ENCODE measurements at regions not wholly inside any gene's neighbourhood (a gene's known extent, or its start where the extent isn't known, plus 50 kb on each side); places are given as distances from the start of the nearest gene placed in this dataset.
"Not testable (repeated sequence)": the region's sequence is repeated elsewhere in the genome, so short reads cannot be mapped to it uniquely, and the experiment has no call there.

DNA sequence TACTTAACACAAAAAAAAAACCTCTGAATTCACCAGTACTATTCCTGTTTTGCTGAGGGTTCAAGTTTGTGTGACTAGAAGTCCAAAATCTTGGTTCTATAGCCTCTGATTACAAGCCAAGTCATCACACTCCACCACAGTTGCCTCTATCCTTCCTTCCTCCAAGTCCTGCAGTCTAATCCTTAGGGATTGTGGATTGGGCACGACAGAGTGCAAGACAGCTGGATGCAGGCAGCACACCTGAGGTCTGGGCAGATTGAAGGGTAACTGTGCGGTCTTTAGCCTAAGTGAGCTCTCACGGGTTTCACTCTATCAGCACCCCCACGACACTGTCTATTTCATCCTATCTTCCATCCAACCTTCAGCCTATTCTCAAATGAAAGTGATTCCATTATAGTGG, 299.4 kb upstream of the ID2 start:
- TF ChIP-seq NR2F2 (IDR thresholded peaks at IDR 0.05) (no peak), SP1 (IDR thresholded peaks at IDR 0.05) (no peak), EGR1 (IDR thresholded peaks at IDR 0.05; ENCODE audit: low read depth in 2 of 2) (no peak), YY1 (IDR thresholded peaks at IDR 0.05) (no peak), GABPA (IDR thresholded peaks at IDR 0.05 in 1 of 2, conservative IDR thresholded peaks at IDR 0.05 in 1 of 2) (no peak), RAD21 (IDR thresholded peaks at IDR 0.05) (no peak), JUND (IDR thresholded peaks at IDR 0.05) (no peak), RXRA (IDR thresholded peaks at IDR 0.05) (no peak), TAF1 (conservative IDR thresholded peaks at IDR 0.05) (no peak), HNF4G (IDR thresholded peaks at IDR 0.05) (no peak), HNF4A (conservative IDR thresholded peaks at IDR 0.05) (no peak), FOXA2 (IDR thresholded peaks at IDR 0.05) (no peak)
- TF ChIP-seq, protein P1, sequence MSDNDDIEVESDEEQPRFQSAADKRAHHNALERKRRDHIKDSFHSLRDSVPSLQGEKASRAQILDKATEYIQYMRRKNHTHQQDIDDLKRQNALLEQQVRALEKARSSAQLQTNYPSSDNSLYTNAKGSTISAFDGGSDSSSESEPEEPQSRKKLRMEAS (IDR thresholded peaks at IDR 0.05) = no peak
- TF ChIP-seq, protein P2, sequence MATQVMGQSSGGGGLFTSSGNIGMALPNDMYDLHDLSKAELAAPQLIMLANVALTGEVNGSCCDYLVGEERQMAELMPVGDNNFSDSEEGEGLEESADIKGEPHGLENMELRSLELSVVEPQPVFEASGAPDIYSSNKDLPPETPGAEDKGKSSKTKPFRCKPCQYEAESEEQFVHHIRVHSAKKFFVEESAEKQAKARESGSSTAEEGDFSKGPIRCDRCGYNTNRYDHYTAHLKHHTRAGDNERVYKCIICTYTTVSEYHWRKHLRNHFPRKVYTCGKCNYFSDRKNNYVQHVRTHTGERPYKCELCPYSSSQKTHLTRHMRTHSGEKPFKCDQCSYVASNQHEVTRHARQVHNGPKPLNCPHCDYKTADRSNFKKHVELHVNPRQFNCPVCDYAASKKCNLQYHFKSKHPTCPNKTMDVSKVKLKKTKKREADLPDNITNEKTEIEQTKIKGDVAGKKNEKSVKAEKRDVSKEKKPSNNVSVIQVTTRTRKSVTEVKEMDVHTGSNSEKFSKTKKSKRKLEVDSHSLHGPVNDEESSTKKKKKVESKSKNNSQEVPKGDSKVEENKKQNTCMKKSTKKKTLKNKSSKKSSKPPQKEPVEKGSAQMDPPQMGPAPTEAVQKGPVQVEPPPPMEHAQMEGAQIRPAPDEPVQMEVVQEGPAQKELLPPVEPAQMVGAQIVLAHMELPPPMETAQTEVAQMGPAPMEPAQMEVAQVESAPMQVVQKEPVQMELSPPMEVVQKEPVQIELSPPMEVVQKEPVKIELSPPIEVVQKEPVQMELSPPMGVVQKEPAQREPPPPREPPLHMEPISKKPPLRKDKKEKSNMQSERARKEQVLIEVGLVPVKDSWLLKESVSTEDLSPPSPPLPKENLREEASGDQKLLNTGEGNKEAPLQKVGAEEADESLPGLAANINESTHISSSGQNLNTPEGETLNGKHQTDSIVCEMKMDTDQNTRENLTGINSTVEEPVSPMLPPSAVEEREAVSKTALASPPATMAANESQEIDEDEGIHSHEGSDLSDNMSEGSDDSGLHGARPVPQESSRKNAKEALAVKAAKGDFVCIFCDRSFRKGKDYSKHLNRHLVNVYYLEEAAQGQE (IDR thresholded peaks at IDR 0.05) = no peak
- TF ChIP-seq, protein P3, sequence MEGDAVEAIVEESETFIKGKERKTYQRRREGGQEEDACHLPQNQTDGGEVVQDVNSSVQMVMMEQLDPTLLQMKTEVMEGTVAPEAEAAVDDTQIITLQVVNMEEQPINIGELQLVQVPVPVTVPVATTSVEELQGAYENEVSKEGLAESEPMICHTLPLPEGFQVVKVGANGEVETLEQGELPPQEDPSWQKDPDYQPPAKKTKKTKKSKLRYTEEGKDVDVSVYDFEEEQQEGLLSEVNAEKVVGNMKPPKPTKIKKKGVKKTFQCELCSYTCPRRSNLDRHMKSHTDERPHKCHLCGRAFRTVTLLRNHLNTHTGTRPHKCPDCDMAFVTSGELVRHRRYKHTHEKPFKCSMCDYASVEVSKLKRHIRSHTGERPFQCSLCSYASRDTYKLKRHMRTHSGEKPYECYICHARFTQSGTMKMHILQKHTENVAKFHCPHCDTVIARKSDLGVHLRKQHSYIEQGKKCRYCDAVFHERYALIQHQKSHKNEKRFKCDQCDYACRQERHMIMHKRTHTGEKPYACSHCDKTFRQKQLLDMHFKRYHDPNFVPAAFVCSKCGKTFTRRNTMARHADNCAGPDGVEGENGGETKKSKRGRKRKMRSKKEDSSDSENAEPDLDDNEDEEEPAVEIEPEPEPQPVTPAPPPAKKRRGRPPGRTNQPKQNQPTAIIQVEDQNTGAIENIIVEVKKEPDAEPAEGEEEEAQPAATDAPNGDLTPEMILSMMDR (IDR thresholded peaks at IDR 0.05; ENCODE audit: low read depth, low read length, missing input control) = no peak
- TF ChIP-seq, protein P4, sequence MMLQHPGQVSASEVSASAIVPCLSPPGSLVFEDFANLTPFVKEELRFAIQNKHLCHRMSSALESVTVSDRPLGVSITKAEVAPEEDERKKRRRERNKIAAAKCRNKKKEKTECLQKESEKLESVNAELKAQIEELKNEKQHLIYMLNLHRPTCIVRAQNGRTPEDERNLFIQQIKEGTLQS (IDR thresholded peaks at IDR 0.05) = no peak
- no peaks in the 10 kb centered on the region for H3K36me3 ChIP-seq (ENCODE audit: control insufficient read depth in 4 of 4, insufficient read depth in 3 of 4, low read depth in 1 of 4, low read length in 3 of 4)
- no peak overlapping the region for H3K27ac ChIP-seq (ENCODE audit: low read depth in 1 of 2, low read length in 2 of 2)
- no peak for DNase-seq (ENCODE audit: low spot score)
- H3K4me3 ChIP-seq (ENCODE audit: low read depth in 1 of 3, low read length in 3 of 3) = no peak overlapping the region
- no peaks in the 10 kb centered on the region for H3K27me3 ChIP-seq (ENCODE audit: control insufficient read depth in 4 of 4, insufficient read depth in 4 of 4, low read length in 3 of 4)
- H3K9me3 ChIP-seq (ENCODE audit: control insufficient read depth in 4 of 4, low read length in 3 of 4) = no peaks in the 10 kb centered on the region
- WGBS = 95% methylated on average over 4 of the region's 4 CpGs
- H3K9ac ChIP-seq (ENCODE audit: low read depth in 1 of 2, low read length in 2 of 2) = no peak overlapping the region
- H3K4me1 ChIP-seq (ENCODE audit: control insufficient read depth in 4 of 4, insufficient read depth in 4 of 4, low read length in 3 of 4) = no peaks in the 10 kb centered on the region

DNA sequence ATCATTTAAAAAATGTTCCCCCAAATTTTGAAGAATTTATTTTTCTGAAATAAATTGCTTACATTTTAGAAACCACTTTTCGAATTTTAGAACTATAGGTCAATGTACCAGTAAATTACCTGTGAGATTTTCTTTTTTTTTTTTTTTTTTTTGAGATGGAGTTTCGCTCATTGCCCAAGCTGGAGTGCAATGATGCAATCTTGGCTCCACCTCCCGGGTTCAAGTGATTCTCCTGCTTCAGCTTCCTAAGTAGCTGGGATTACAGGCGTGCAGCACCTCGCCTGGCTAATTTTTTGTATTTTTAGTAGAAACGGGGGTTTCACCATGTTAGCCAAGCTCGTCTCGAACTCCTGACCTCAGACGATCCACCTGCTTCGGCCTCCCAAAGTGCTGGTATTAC, 295.1 kb upstream of the ID2 start:
- not testable (repeated sequence) for H3K4me3 ChIP-seq (ENCODE audit: low read depth in 1 of 3, low read length in 3 of 3); H3K4me1 ChIP-seq (ENCODE audit: control insufficient read depth in 4 of 4, insufficient read depth in 4 of 4, low read length in 3 of 4); H3K9me3 ChIP-seq (ENCODE audit: control insufficient read depth in 4 of 4, low read length in 3 of 4); H3K27me3 ChIP-seq (ENCODE audit: control insufficient read depth in 4 of 4, insufficient read depth in 4 of 4, low read length in 3 of 4); H3K36me3 ChIP-seq (ENCODE audit: control insufficient read depth in 4 of 4, insufficient read depth in 3 of 4, low read depth in 1 of 4, low read length in 3 of 4); DNase-seq (ENCODE audit: low spot score); H3K27ac ChIP-seq (ENCODE audit: low read depth in 1 of 2, low read length in 2 of 2); H3K9ac ChIP-seq (ENCODE audit: low read depth in 1 of 2, low read length in 2 of 2)
- 86% methylated on average over 10 of the region's 10 CpGs for WGBS
